ENCODE measurements at regions not wholly inside any gene's neighbourhood (a gene's known extent, or its start where the extent isn't known, plus 50 kb on each side); places are given as distances from the start of the nearest gene placed in this dataset.

DNA sequence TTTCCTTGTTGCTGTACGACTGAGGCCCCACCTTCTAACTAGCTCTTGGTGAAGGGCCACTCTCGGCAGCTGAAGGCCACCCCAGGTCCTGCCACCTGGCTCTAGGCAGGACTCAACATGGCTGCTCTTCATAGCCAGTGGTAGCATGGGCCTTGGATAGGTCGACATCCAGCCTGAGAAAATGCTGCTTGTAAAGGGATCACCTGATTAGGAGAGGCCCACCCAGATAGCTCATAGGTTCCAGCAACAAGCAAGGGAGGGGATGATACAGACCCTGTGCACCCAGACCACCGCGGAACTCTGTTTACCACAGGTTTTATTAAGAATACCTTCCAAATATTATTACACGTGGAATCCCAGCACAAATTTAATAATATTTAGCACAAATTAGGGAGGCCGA lies 341.4 kb downstream of the BRD1 start:
- TF ChIP-seq POLR2AphosphoS5 (IDR thresholded peaks at IDR 0.05) (no peak), POLR2A (IDR thresholded peaks at IDR 0.05) (no peak), EP300 (IDR thresholded peaks at IDR 0.05) (no peak)
- TF ChIP-seq, protein P1, sequence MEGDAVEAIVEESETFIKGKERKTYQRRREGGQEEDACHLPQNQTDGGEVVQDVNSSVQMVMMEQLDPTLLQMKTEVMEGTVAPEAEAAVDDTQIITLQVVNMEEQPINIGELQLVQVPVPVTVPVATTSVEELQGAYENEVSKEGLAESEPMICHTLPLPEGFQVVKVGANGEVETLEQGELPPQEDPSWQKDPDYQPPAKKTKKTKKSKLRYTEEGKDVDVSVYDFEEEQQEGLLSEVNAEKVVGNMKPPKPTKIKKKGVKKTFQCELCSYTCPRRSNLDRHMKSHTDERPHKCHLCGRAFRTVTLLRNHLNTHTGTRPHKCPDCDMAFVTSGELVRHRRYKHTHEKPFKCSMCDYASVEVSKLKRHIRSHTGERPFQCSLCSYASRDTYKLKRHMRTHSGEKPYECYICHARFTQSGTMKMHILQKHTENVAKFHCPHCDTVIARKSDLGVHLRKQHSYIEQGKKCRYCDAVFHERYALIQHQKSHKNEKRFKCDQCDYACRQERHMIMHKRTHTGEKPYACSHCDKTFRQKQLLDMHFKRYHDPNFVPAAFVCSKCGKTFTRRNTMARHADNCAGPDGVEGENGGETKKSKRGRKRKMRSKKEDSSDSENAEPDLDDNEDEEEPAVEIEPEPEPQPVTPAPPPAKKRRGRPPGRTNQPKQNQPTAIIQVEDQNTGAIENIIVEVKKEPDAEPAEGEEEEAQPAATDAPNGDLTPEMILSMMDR (IDR thresholded peaks at IDR 0.05): no peak
